ENCODE measurements at regions not wholly inside any gene's neighbourhood (a gene's known extent, or its start where the extent isn't known, plus 50 kb on each side); places are given as distances from the start of the nearest gene placed in this dataset.

- DNase-seq: no peak
These were observed 50.6 kb upstream of the IL6 start for GRCh38 chr7:22676385-22676784.

GRCh38 chr7:22675917-22676343 lies 51.1 kb upstream of the IL6 start:
- DNase-seq: peak; percentile 57

- no peak for DNase-seq
These were observed 51.6 kb upstream of the IL6 start for GRCh38 chr7:22675421-22675820.

GRCh38 chr7:22672846-22673680 lies 53.9 kb upstream of the IL6 start:
- no peak for DNase-seq

GRCh38 chr7:22671177-22671879 lies 55.7 kb upstream of the IL6 start:
- DNase-seq: no peak

- DNase-seq: no peak
These were observed 56.6 kb upstream of the IL6 start for GRCh38 chr7:22670422-22670815.

GRCh38 chr7:22669692-22670421 lies 57.1 kb upstream of the IL6 start:
- DNase-seq: no peak

GRCh38 chr7:22668971-22669401 lies 58.0 kb upstream of the IL6 start:
- DNase-seq: no peak

- no peak for DNase-seq
These were observed 59.3 kb upstream of the IL6 start for GRCh38 chr7:22667562-22668239.

GRCh38 chr7:22667187-22667561 lies 59.8 kb upstream of the IL6 start:
- DNase-seq: no peak

- no peak for DNase-seq
These were observed 60.3 kb upstream of the IL6 start for GRCh38 chr7:22666732-22667131.

GRCh38 chr7:22665923-22666322 lies 61.1 kb upstream of the IL6 start:
- DNase-seq: no peak

GRCh38 chr7:22664988-22665798 lies 61.8 kb upstream of the IL6 start:
- DNase-seq: no peak

GRCh38 chr7:22663721-22664120 lies 63.3 kb upstream of the IL6 start:
- no peak for DNase-seq

GRCh38 chr7:22663357-22663718 lies 63.7 kb upstream of the IL6 start:
- DNase-seq: no peak

- DNase-seq: no peak
These were observed 64.2 kb upstream of the IL6 start for GRCh38 chr7:22662556-22663356.

- no peak for DNase-seq
These were observed 65.0 kb upstream of the IL6 start for GRCh38 chr7:22662036-22662435.

- no peak for DNase-seq
These were observed 66.3 kb upstream of the IL6 start for GRCh38 chr7:22660732-22661131.

- no peak for DNase-seq
These were observed 66.7 kb upstream of the IL6 start for GRCh38 chr7:22660293-22660692.

- DNase-seq: no peak
These were observed 67.3 kb upstream of the IL6 start for GRCh38 chr7:22659741-22660140.

GRCh38 chr7:22658031-22658430 lies 69.0 kb upstream of the IL6 start:
- DNase-seq: no peak
